T-cell (primary cell): ENCODE measurements at regions not wholly inside any gene's neighbourhood (a gene's known extent, or its start where the extent isn't known, plus 50 kb on each side); places are given as distances from the start of the nearest gene placed in this dataset.

ENCODE experiments used
- ATAC-seq, 4 experiments: fragments of 200-7000 bp in 3 of 4; fragments of 150-1000 bp in 1 of 4; cut with Tn5 transposase; replicated peaks in 1 of 4; 1 replicate in 3 of 4; 2 replicates in 1 of 4; pipeline ENCODE4 v1.10.0; 2021; ENCODE audit warnings: moderate library complexity in 3 of 4, mild to moderate bottlenecking in 2 of 4, moderate number of reproducible peaks in 1 of 4
- CTCF ChIA-PET, 2 donors: fragments of 300-600 bp; sonication (Branson Sonifier 250); formaldehyde crosslinking; loops; one replicate each; lab custom pipeline; 2022; ENCODE audit warnings: antibody characterized with exemption in 2 of 2; lab: Charles Lee
- POLR2A ChIA-PET, 2 donors: fragments of 300-600 bp; sonication (Branson Sonifier 250); formaldehyde crosslinking; loops; one replicate each; lab custom pipeline; 2022; ENCODE audit warnings: antibody characterized with exemption in 2 of 2; lab: Charles Lee
- DNase-seq, 35 experiments: peaks; one replicate each; pipeline versions ENCODE4 v3.0.0 to v3.0.0-alpha.2; 2013 to 2023
- H3K27ac ChIP-seq: one replicate; pipeline ENCODE4 v1.5.1; 2013; ENCODE audit warnings: low read length
- H3K27me3 ChIP-seq, 2 experiments: replicated peaks in 1 of 2; 1 replicate in 1 of 2; 2 replicates in 1 of 2; pipeline versions ENCODE4 v1.6.1 to v1.7.0; 2013; ENCODE audit warnings: low read length in 1 of 2, mixed read lengths in 1 of 2; ENCODE audit not compliant: control insufficient read depth in 2 of 2, insufficient read depth in 2 of 2; ENCODE audit errors: extremely low read depth in 1 of 2
- H3K36me3 ChIP-seq, 2 donors: 1 replicate in 1 of 2; 2 replicates in 1 of 2; pipeline versions ENCODE4 v1.6.1 to v1.7.0; 2013; ENCODE audit warnings: low read length in 1 of 2; ENCODE audit not compliant: control insufficient read depth in 2 of 2, insufficient read depth in 1 of 2; ENCODE audit errors: extremely low read depth in 1 of 2
- H3K4me1 ChIP-seq, 2 experiments: 1 replicate in 1 of 2; 2 replicates in 1 of 2; pipeline versions ENCODE4 v1.6.1 to v1.7.0; 2013; ENCODE audit warnings: low read length in 2 of 2, mixed read lengths in 1 of 2; ENCODE audit not compliant: insufficient read depth in 2 of 2, control insufficient read depth in 1 of 2; ENCODE audit errors: extremely low read depth in 1 of 2
- H3K4me3 ChIP-seq, 2 donors: 1 replicate in 1 of 2; 2 replicates in 1 of 2; pipeline versions ENCODE4 v1.5.1 to v1.7.0; 2013; ENCODE audit warnings: mild to moderate bottlenecking in 2 of 2, low read length in 1 of 2, moderate library complexity in 1 of 2; ENCODE audit not compliant: control insufficient read depth in 1 of 2; ENCODE audit errors: extremely low read depth in 1 of 2
- H3K9me3 ChIP-seq: 2 replicates; pipeline ENCODE4 v1.7.0; 2013
- H3K27ac Mint-ChIP-seq, 2 donors: one replicate each; pipeline ENCODE4 v1.8.0; 2020 to 2021; ENCODE audit warnings: mild to moderate bottlenecking in 2 of 2, mixed read lengths in 2 of 2
- H3K27me3 Mint-ChIP-seq, 2 donors: one replicate each; pipeline ENCODE4 v1.8.0; 2021 to 2022; ENCODE audit warnings: mixed read lengths in 2 of 2
- H3K36me3 Mint-ChIP-seq: one replicate; pipeline ENCODE4 v1.8.0; 2021; ENCODE audit warnings: mixed read lengths
- H3K4me1 Mint-ChIP-seq, 3 donors: one replicate each; pipeline ENCODE4 v1.8.0; 2020 to 2022; ENCODE audit warnings: mixed read lengths in 3 of 3, mild to moderate bottlenecking in 1 of 3
- H3K4me3 Mint-ChIP-seq, 3 donors: one replicate each; pipeline ENCODE4 v1.8.0; 2020 to 2022; ENCODE audit warnings: mild to moderate bottlenecking in 3 of 3, mixed read lengths in 3 of 3, moderate library complexity in 3 of 3
- H3K9me3 Mint-ChIP-seq, 3 donors: one replicate each; pipeline ENCODE4 v1.8.0; 2020 to 2022; ENCODE audit warnings: mixed read lengths in 3 of 3
- WGBS: methylation state at CpG from one replicate; pipeline ENCODE4 v1.1.5; 2013; ENCODE audit warnings: missing lambda C conversion rate; ENCODE audit not compliant: insufficient coverage; 5-methylcytosine and 5-hydroxymethylcytosine counted together

GRCh38 chrX:63128509-63128908 lies 222.6 kb downstream of the SPIN4 start:
- no peak overlapping the region for H3K27ac ChIP-seq
- no peaks in the 10 kb centered on the region for H3K27me3 ChIP-seq
- no peak overlapping the region for H3K4me3 Mint-ChIP-seq
- DNase-seq (peak in 6 of 35 experiments; percentile 1 to 10 (median 6)), ATAC-seq (no peak)
- POLR2A ChIA-PET, result interaction anchor here in 1 of 2 donors (0.5 kb wide), 1 partner anchor 344 kb away, joined by 4 read pairs; no protein-coding TSS in a partner anchor
- H3K4me3 ChIP-seq, result no peak overlapping the region
- H3K36me3 ChIP-seq, result no peaks in the 10 kb centered on the region
- H3K36me3 Mint-ChIP-seq, result no peaks in the 10 kb centered on the region
- peaks cover 0 to 3% of the 10 kb centered on the region in 2 donors for H3K27me3 Mint-ChIP-seq
- H3K4me1 ChIP-seq, result no peaks in the 10 kb centered on the region
- no CpG with 5 or more reads among the region's 2 CpGs for WGBS
- peaks cover 0 to 2% (median 0%) of the 10 kb centered on the region in 3 donors for H3K4me1 Mint-ChIP-seq
- no peaks in the 10 kb centered on the region for H3K9me3 ChIP-seq
- no peaks in the 10 kb centered on the region for H3K9me3 Mint-ChIP-seq
- no peak overlapping the region for H3K27ac Mint-ChIP-seq
- CTCF ChIA-PET, result no interaction called here

GRCh38 chrX:63115196-63115595 lies 235.9 kb downstream of the SPIN4 start:
- H3K4me3 Mint-ChIP-seq, result no peak overlapping the region

GRCh38 chrX:63101879-63102620 lies 249.1 kb downstream of the SPIN4 start:
- CTCF ChIA-PET, result no interaction called here
- DNase-seq (no peak), ATAC-seq (no peak)
- 40% methylated on average over 1 of the region's 8 CpGs for WGBS
- H3K27ac ChIP-seq, result no peak overlapping the region
- no peaks in the 10 kb centered on the region for H3K9me3 ChIP-seq
- no peak overlapping the region for H3K27ac Mint-ChIP-seq
- peaks cover 0 to 14% of the 10 kb centered on the region in 2 donors for H3K27me3 Mint-ChIP-seq
- POLR2A ChIA-PET, result no interaction called here
- H3K4me3 ChIP-seq, result no peak overlapping the region
- no peaks in the 10 kb centered on the region for H3K36me3 ChIP-seq
- H3K4me1 ChIP-seq, result no peaks in the 10 kb centered on the region
- no peak overlapping the region for H3K4me3 Mint-ChIP-seq
- H3K27me3 ChIP-seq, result no peaks in the 10 kb centered on the region
- H3K4me1 Mint-ChIP-seq, result no peaks in the 10 kb centered on the region
- no peaks in the 10 kb centered on the region for H3K9me3 Mint-ChIP-seq
- H3K36me3 Mint-ChIP-seq, result no peaks in the 10 kb centered on the region

More at GRCh38 chrX:63115196-63115595, 235.9 kb downstream of the SPIN4 start:
- no peaks in the 10 kb centered on the region for H3K4me1 ChIP-seq
- no CpG with 5 or more reads among the region's 1 CpG for WGBS
- H3K4me1 Mint-ChIP-seq, result no peaks in the 10 kb centered on the region
- H3K9me3 ChIP-seq, result no peaks in the 10 kb centered on the region
- ChIA-PET CTCF (no interaction called here), POLR2A (no interaction called here)
- H3K9me3 Mint-ChIP-seq, result no peaks in the 10 kb centered on the region
- H3K4me3 ChIP-seq, result no peak overlapping the region
- H3K36me3 ChIP-seq, result no peaks in the 10 kb centered on the region
- H3K27me3 ChIP-seq, result no peaks in the 10 kb centered on the region
- no peak overlapping the region for H3K27ac Mint-ChIP-seq
- H3K27me3 Mint-ChIP-seq, result peaks cover 0 to 3% of the 10 kb centered on the region in 2 donors
- H3K36me3 Mint-ChIP-seq, result no peaks in the 10 kb centered on the region
- ATAC-seq (no peak), DNase-seq (no peak)
- H3K27ac ChIP-seq, result no peak overlapping the region

GRCh38 chrX:63058204-63058603 lies 292.9 kb downstream of the SPIN4 start:
- no peak overlapping the region for H3K4me3 ChIP-seq
- no peaks in the 10 kb centered on the region for H3K4me1 ChIP-seq
- Mint-ChIP-seq H3K27ac (no peak overlapping the region), H3K27me3 (peaks cover 0 to 5% of the 10 kb centered on the region in 2 donors), H3K4me3 (no peak overlapping the region), H3K4me1 (no peaks in the 10 kb centered on the region), H3K36me3 (no peaks in the 10 kb centered on the region), H3K9me3 (no peaks in the 10 kb centered on the region)
- DNase-seq (no peak), ATAC-seq (no peak)
- H3K36me3 ChIP-seq, result no peaks in the 10 kb centered on the region
- WGBS, result no CpG with 5 or more reads among the region's 2 CpGs
- H3K27me3 ChIP-seq, result no peaks in the 10 kb centered on the region
- no peaks in the 10 kb centered on the region for H3K9me3 ChIP-seq
- ChIA-PET POLR2A (no interaction called here), CTCF (no interaction called here)
- no peak overlapping the region for H3K27ac ChIP-seq

- no peaks in the 10 kb centered on the region for H3K9me3 ChIP-seq
- no peaks in the 10 kb centered on the region for H3K36me3 Mint-ChIP-seq
- H3K36me3 ChIP-seq, result no peaks in the 10 kb centered on the region
- no peaks in the 10 kb centered on the region for H3K9me3 Mint-ChIP-seq
- no peaks in the 10 kb centered on the region for H3K4me1 Mint-ChIP-seq
- DNase-seq (peak in 1 of 35 experiments; percentile 0), ATAC-seq (no peak)
- no peak overlapping the region for H3K4me3 ChIP-seq
- H3K4me3 Mint-ChIP-seq, result no peak overlapping the region
- H3K27ac Mint-ChIP-seq, result no peak overlapping the region
- no CpG with 5 or more reads among the region's 2 CpGs for WGBS
- H3K4me1 ChIP-seq, result no peaks in the 10 kb centered on the region
- no peak overlapping the region for H3K27ac ChIP-seq
- H3K27me3 ChIP-seq, result no peaks in the 10 kb centered on the region
- H3K27me3 Mint-ChIP-seq, result peaks cover 0 to 7% of the 10 kb centered on the region in 2 donors
- ChIA-PET CTCF (no interaction called here), POLR2A (interaction anchor here in 1 of 2 donors (0.6 kb wide), 1 partner anchor 17 kb away, joined by 3 read pairs; no protein-coding TSS in a partner anchor)
Observed at GRCh38 chrX:63050225-63050624, 300.9 kb downstream of the SPIN4 start.

- no peaks in the 10 kb centered on the region for H3K9me3 ChIP-seq
- Mint-ChIP-seq H3K36me3 (no peaks in the 10 kb centered on the region), H3K27ac (no peak overlapping the region), H3K27me3 (peaks cover 0 to 8% of the 10 kb centered on the region in 2 donors), H3K4me3 (no peak overlapping the region), H3K9me3 (peaks cover 0 to 5% (median 5%) of the 10 kb centered on the region in 3 donors), H3K4me1 (no peaks in the 10 kb centered on the region)
- no peak overlapping the region for H3K27ac ChIP-seq
- H3K36me3 ChIP-seq, result no peaks in the 10 kb centered on the region
- DNase-seq (no peak), ATAC-seq (no peak)
- no peaks in the 10 kb centered on the region for H3K4me1 ChIP-seq
- H3K27me3 ChIP-seq, result no peaks in the 10 kb centered on the region
- 50% methylated on average over 1 of the region's 2 CpGs for WGBS
- H3K4me3 ChIP-seq, result no peak overlapping the region
- POLR2A ChIA-PET, result no interaction called here
- CTCF ChIA-PET, result no interaction called here
Observed at GRCh38 chrX:63032811-63033210, 318.3 kb downstream of the SPIN4 start.
